ENCODE measurements at regions not wholly inside any gene's neighbourhood (a gene's known extent, or its start where the extent isn't known, plus 50 kb on each side); places are given as distances from the start of the nearest gene placed in this dataset.

DNA sequence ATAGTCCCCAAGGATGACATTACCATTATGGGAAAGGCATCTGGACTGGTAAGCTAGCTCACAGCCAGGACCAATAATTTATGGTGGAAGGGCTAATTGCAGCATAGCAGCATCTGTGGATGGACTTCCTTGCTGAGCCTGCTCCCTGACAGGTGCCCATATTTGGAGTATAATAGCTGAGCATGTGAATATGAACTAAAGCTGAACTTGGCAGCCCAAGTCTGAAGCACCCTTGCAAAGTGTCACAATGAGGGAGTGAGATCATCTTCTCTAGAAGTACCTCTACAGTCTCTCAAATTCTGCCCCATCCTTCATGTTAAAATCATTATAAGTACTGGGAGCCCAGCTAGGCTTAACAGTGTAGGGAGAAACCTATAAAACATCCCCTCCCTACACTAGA, 128.2 kb upstream of the INPP4B start:
- Histone ChIP-seq H3K27ac (ENCODE audit: low read depth, low read length) (no peak overlapping the region), H3K4me3 (ENCODE audit: low read length) (no peak overlapping the region), H3K27me3 (ENCODE audit: insufficient read depth, low read length, poor library complexity) (no peaks in the 10 kb centered on the region), H3K18ac (ENCODE audit: low read length) (no peak overlapping the region), H2BK120ac (ENCODE audit: low read depth, low read length) (no peak overlapping the region), H2AK5ac (ENCODE audit: low read length) (no peak overlapping the region), H3K79me2 (ENCODE audit: control insufficient read depth, insufficient read depth, low read length) (no peaks in the 10 kb centered on the region), H3K56ac (ENCODE audit: low read length) (no peak overlapping the region), H3K79me1 (ENCODE audit: low read length) (no peaks in the 10 kb centered on the region), H3K4me2 (ENCODE audit: low read length) (no peak overlapping the region), H3K4me1 (ENCODE audit: control insufficient read depth, low read depth, low read length) (no peaks in the 10 kb centered on the region), H3K4ac (ENCODE audit: low read depth, low read length) (no peak overlapping the region), H2BK5ac (ENCODE audit: low read length) (no peak overlapping the region), H4K5ac (ENCODE audit: low read length) (no peak overlapping the region), H3K36me3 (ENCODE audit: control insufficient read depth, insufficient read depth, low read length) (no peaks in the 10 kb centered on the region), H3K23ac (ENCODE audit: low read length) (no peak overlapping the region), H4K8ac (ENCODE audit: low read depth, low read length) (no peak overlapping the region), H3K9ac (ENCODE audit: low read length) (no peak overlapping the region), H2BK15ac (replicated peaks; ENCODE audit: low read depth) (no peak overlapping the region)
- no peak for DNase-seq

DNA sequence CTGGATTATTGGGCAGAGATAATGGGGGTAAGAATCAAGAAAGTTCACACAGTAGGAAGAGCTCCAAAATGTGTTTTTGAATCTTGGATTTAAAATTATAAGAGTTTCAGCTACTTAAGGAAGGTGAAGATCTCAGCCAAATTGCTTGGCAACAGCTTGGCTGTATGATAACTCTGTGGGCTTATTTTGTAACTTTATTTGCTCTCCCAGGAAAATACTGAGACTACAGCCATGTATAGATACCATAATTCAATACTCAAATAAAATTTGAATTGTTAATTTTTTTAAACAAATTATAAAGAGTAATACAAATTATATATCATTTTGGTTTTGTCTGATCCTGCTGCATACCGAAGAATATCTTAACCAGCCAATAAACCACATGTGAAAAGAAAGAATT, 129.5 kb upstream of the INPP4B start:
- no peak overlapping the region for H3K23ac ChIP-seq (ENCODE audit: low read length)
- no peak overlapping the region for H3K4me3 ChIP-seq (ENCODE audit: low read length)
- H3K4me1 ChIP-seq (ENCODE audit: control insufficient read depth, low read depth, low read length): no peaks in the 10 kb centered on the region
- H3K27me3 ChIP-seq (ENCODE audit: insufficient read depth, low read length, poor library complexity): no peaks in the 10 kb centered on the region
- no peak overlapping the region for H4K8ac ChIP-seq (ENCODE audit: low read depth, low read length)
- H3K9ac ChIP-seq (ENCODE audit: low read length): no peak overlapping the region
- no peak for DNase-seq
- H2BK5ac ChIP-seq (ENCODE audit: low read length): no peak overlapping the region
- no peak overlapping the region for H2BK120ac ChIP-seq (ENCODE audit: low read depth, low read length)
- no peaks in the 10 kb centered on the region for H3K36me3 ChIP-seq (ENCODE audit: control insufficient read depth, insufficient read depth, low read length)
- H3K18ac ChIP-seq (ENCODE audit: low read length): no peak overlapping the region
- no peak overlapping the region for H3K27ac ChIP-seq (ENCODE audit: low read depth, low read length)
- H3K4me2 ChIP-seq (ENCODE audit: low read length): no peak overlapping the region
- H4K5ac ChIP-seq (ENCODE audit: low read length): no peak overlapping the region
- no CpG with 5 or more reads among the region's 1 CpG for WGBS (ENCODE audit: extremely low coverage, insufficient coverage, low lambda C conversion rate)
- no peaks in the 10 kb centered on the region for H3K79me2 ChIP-seq (ENCODE audit: control insufficient read depth, insufficient read depth, low read length)
- no peak overlapping the region for H2AK5ac ChIP-seq (ENCODE audit: low read length)
- H2BK15ac ChIP-seq (replicated peaks; ENCODE audit: low read depth): no peak overlapping the region
- no peak overlapping the region for H3K56ac ChIP-seq (ENCODE audit: low read length)
- H3K4ac ChIP-seq (ENCODE audit: low read depth, low read length): no peak overlapping the region
- no peaks in the 10 kb centered on the region for H3K79me1 ChIP-seq (ENCODE audit: low read length)

DNA sequence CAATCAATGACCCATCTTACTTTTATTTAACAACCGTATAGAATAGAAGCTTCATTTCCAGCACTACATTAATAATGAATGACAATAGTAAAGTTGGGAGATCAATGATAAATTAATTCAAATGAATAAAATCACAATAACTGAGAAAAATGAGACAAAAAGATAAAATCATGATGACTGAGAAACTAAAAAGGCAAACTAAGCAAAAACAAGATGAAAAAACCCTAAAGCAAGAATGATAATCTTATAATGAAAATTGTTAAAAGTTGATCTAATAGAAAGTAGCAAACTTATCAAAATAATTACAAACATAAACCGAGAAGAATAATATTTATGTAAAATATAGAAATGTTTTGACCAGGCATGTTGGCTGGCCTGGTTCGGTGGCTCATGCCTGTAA, 130.4 kb upstream of the INPP4B start:
- no CpG with 5 or more reads among the region's 3 CpGs for WGBS (ENCODE audit: extremely low coverage, insufficient coverage, low lambda C conversion rate)
- Histone ChIP-seq H3K18ac (ENCODE audit: low read length) (no peak overlapping the region), H4K5ac (ENCODE audit: low read length) (no peak overlapping the region), H3K27ac (ENCODE audit: low read depth, low read length) (no peak overlapping the region), H3K4me3 (ENCODE audit: low read length) (no peak overlapping the region), H3K79me2 (ENCODE audit: control insufficient read depth, insufficient read depth, low read length) (no peaks in the 10 kb centered on the region), H3K23ac (ENCODE audit: low read length) (no peak overlapping the region), H2BK120ac (ENCODE audit: low read depth, low read length) (no peak overlapping the region), H3K56ac (ENCODE audit: low read length) (no peak overlapping the region), H3K79me1 (ENCODE audit: low read length) (no peaks in the 10 kb centered on the region), H2AK5ac (ENCODE audit: low read length) (no peak overlapping the region), H3K4me1 (ENCODE audit: control insufficient read depth, low read depth, low read length) (no peaks in the 10 kb centered on the region), H3K27me3 (ENCODE audit: insufficient read depth, low read length, poor library complexity) (no peaks in the 10 kb centered on the region), H4K8ac (ENCODE audit: low read depth, low read length) (no peak overlapping the region), H2BK5ac (ENCODE audit: low read length) (no peak overlapping the region), H2BK15ac (replicated peaks; ENCODE audit: low read depth) (no peak overlapping the region), H3K36me3 (ENCODE audit: control insufficient read depth, insufficient read depth, low read length) (no peaks in the 10 kb centered on the region), H3K9ac (ENCODE audit: low read length) (no peak overlapping the region), H3K4me2 (ENCODE audit: low read length) (no peak overlapping the region), H3K4ac (ENCODE audit: low read depth, low read length) (no peak overlapping the region)
- no peak for DNase-seq

DNA sequence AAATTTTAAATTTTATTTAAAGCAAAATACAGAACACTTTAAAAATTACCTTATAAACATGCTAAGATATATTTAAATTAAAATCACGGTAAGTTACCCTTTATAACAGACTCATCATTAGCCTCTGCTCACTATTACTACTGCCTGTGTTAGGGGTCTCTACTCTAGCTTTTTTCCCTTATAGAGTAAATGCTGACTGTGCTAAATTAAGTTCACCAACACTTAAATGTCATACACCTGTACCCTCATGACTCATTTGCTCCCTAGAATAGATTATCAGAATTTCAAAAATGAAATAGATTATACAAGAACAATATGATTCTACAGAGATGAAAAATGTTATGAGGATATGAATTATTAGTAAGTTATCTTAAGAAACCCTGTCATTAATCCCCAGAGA, 131.1 kb upstream of the INPP4B start:
- no peak overlapping the region for H3K4me3 ChIP-seq (ENCODE audit: low read length)
- no peak overlapping the region for H2AK5ac ChIP-seq (ENCODE audit: low read length)
- no peak overlapping the region for H3K9ac ChIP-seq (ENCODE audit: low read length)
- H3K4me2 ChIP-seq (ENCODE audit: low read length): no peak overlapping the region
- WGBS (ENCODE audit: extremely low coverage, insufficient coverage, low lambda C conversion rate): no CpG with 5 or more reads among the region's 1 CpG
- no peak overlapping the region for H3K18ac ChIP-seq (ENCODE audit: low read length)
- H3K79me2 ChIP-seq (ENCODE audit: control insufficient read depth, insufficient read depth, low read length): no peaks in the 10 kb centered on the region
- H2BK15ac ChIP-seq (replicated peaks; ENCODE audit: low read depth): no peak overlapping the region
- no peaks in the 10 kb centered on the region for H3K4me1 ChIP-seq (ENCODE audit: control insufficient read depth, low read depth, low read length)
- no peaks in the 10 kb centered on the region for H3K27me3 ChIP-seq (ENCODE audit: insufficient read depth, low read length, poor library complexity)
- no peaks in the 10 kb centered on the region for H3K79me1 ChIP-seq (ENCODE audit: low read length)
- no peak overlapping the region for H2BK120ac ChIP-seq (ENCODE audit: low read depth, low read length)
- H3K27ac ChIP-seq (ENCODE audit: low read depth, low read length): no peak overlapping the region
- no peak overlapping the region for H2BK5ac ChIP-seq (ENCODE audit: low read length)
- no peak overlapping the region for H4K5ac ChIP-seq (ENCODE audit: low read length)
- H3K36me3 ChIP-seq (ENCODE audit: control insufficient read depth, insufficient read depth, low read length): no peaks in the 10 kb centered on the region
- H4K8ac ChIP-seq (ENCODE audit: low read depth, low read length): no peak overlapping the region
- no peak overlapping the region for H3K23ac ChIP-seq (ENCODE audit: low read length)
- H3K4ac ChIP-seq (ENCODE audit: low read depth, low read length): no peak overlapping the region
- no peak overlapping the region for H3K56ac ChIP-seq (ENCODE audit: low read length)
- no peak for DNase-seq

DNA sequence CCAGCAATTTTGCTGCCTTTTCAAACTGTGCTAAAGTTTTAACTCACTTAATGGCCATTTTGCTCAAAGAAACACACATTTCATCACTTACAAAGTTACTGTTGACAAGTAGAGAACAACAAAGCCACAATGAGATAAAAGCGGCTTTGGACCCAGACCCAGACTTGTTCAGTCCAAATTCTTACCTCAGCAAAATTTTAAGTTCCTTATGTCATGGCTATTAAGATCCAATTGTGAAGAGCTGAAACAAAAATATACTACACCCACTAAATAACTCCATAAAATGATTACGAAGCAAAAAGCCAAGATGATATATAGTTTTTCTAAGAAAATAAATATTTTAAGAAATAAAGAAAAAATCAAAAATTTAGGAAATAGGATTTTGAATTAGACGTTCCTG, 137.0 kb upstream of the INPP4B start:
- no peak overlapping the region for H3K9ac ChIP-seq (ENCODE audit: low read length)
- DNase-seq: no peak
- H3K27ac ChIP-seq (ENCODE audit: low read depth, low read length): no peak overlapping the region
- no peaks in the 10 kb centered on the region for H3K27me3 ChIP-seq (ENCODE audit: insufficient read depth, low read length, poor library complexity)
- no peaks in the 10 kb centered on the region for H3K79me2 ChIP-seq (ENCODE audit: control insufficient read depth, insufficient read depth, low read length)
- no peak overlapping the region for H3K4ac ChIP-seq (ENCODE audit: low read depth, low read length)
- no peak overlapping the region for H3K56ac ChIP-seq (ENCODE audit: low read length)
- H3K23ac ChIP-seq (ENCODE audit: low read length): no peak overlapping the region
- H2AK5ac ChIP-seq (ENCODE audit: low read length): no peak overlapping the region
- H3K4me1 ChIP-seq (ENCODE audit: control insufficient read depth, low read depth, low read length): no peaks in the 10 kb centered on the region
- no peaks in the 10 kb centered on the region for H3K36me3 ChIP-seq (ENCODE audit: control insufficient read depth, insufficient read depth, low read length)
- H3K4me2 ChIP-seq (ENCODE audit: low read length): no peak overlapping the region
- H2BK120ac ChIP-seq (ENCODE audit: low read depth, low read length): no peak overlapping the region
- no peak overlapping the region for H3K4me3 ChIP-seq (ENCODE audit: low read length)
- H3K18ac ChIP-seq (ENCODE audit: low read length): no peak overlapping the region
- H2BK15ac ChIP-seq (replicated peaks; ENCODE audit: low read depth): no peak overlapping the region
- no peak overlapping the region for H2BK5ac ChIP-seq (ENCODE audit: low read length)
- no peak overlapping the region for H4K5ac ChIP-seq (ENCODE audit: low read length)
- no peak overlapping the region for H4K8ac ChIP-seq (ENCODE audit: low read depth, low read length)
- WGBS (ENCODE audit: extremely low coverage, insufficient coverage, low lambda C conversion rate): 100% methylated on average over 1 of the region's 3 CpGs
- no peaks in the 10 kb centered on the region for H3K79me1 ChIP-seq (ENCODE audit: low read length)

DNA sequence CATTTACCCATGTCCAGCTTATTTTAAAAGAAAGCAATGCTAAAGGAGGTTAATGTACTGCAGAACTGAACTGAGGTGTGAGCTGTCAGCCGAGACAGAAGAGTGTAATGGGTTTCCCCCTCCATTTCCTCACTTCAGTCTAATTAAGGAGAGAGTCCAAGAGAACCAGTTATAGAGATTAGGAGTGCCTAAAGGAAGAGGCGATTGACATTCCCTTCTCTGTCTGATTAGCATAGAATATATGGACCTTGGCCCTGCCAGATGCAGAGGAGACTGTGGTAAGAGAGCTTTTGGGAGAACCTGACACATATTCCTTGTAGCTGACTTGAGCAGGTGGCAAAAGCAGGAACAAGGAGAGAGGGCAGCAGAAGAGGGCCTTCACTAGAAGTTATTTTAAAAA, 137.5 kb upstream of the INPP4B start:
- Histone ChIP-seq H2BK120ac (ENCODE audit: low read depth, low read length) (no peak overlapping the region), H2BK15ac (replicated peaks; ENCODE audit: low read depth) (no peak overlapping the region), H4K5ac (ENCODE audit: low read length) (no peak overlapping the region), H3K27me3 (ENCODE audit: insufficient read depth, low read length, poor library complexity) (no peaks in the 10 kb centered on the region), H3K9ac (ENCODE audit: low read length) (no peak overlapping the region), H3K18ac (ENCODE audit: low read length) (no peak overlapping the region), H2AK5ac (ENCODE audit: low read length) (no peak overlapping the region), H3K36me3 (ENCODE audit: control insufficient read depth, insufficient read depth, low read length) (no peaks in the 10 kb centered on the region), H3K4me2 (ENCODE audit: low read length) (no peak overlapping the region), H4K8ac (ENCODE audit: low read depth, low read length) (no peak overlapping the region), H3K23ac (ENCODE audit: low read length) (no peak overlapping the region), H2BK5ac (ENCODE audit: low read length) (no peak overlapping the region), H3K79me2 (ENCODE audit: control insufficient read depth, insufficient read depth, low read length) (no peaks in the 10 kb centered on the region), H3K27ac (ENCODE audit: low read depth, low read length) (no peak overlapping the region), H3K4me1 (ENCODE audit: control insufficient read depth, low read depth, low read length) (no peaks in the 10 kb centered on the region), H3K79me1 (ENCODE audit: low read length) (no peaks in the 10 kb centered on the region), H3K4ac (ENCODE audit: low read depth, low read length) (no peak overlapping the region), H3K4me3 (ENCODE audit: low read length) (no peak overlapping the region), H3K56ac (ENCODE audit: low read length) (no peak overlapping the region)
- DNase-seq: no peak
- no CpG with 5 or more reads among the region's 2 CpGs for WGBS (ENCODE audit: extremely low coverage, insufficient coverage, low lambda C conversion rate)
